Mucosa of descending colon (tissue), 3 donors: ENCODE measurements at regions not wholly inside any gene's neighbourhood (a gene's known extent, or its start where the extent isn't known, plus 50 kb on each side); places are given as distances from the start of the nearest gene placed in this dataset.

Source experiments
- ATAC-seq: fragments of 200-7000 bp; cut with Tn5 transposase; one replicate; pipeline ENCODE4 v1.9.1; 2020; ENCODE audit warnings: mild to moderate bottlenecking, moderate library complexity
- DNase-seq, 3 donors: peaks; one replicate each; pipeline ENCODE4 v3.0.0-alpha.2; 2020
- H3K36me3 ChIP-seq: fragments of 200-600 bp; one replicate; pipeline ENCODE4 v1.8.0; 2021; ENCODE audit warnings: low read depth, mild to moderate bottlenecking
- H3K4me1 ChIP-seq: fragments of 200-600 bp; one replicate; pipeline ENCODE4 v1.8.0; 2021; ENCODE audit warnings: low read depth, mild to moderate bottlenecking
- H3K4me3 ChIP-seq: fragments of 200-600 bp; one replicate; pipeline ENCODE4 v1.8.0; 2021; ENCODE audit warnings: mild to moderate bottlenecking
- H3K9me3 ChIP-seq: fragments of 200-600 bp; one replicate; pipeline ENCODE4 v1.8.0; 2021; ENCODE audit warnings: mild to moderate bottlenecking
- intact Hi-C, 2 donors: fragments of 100-400 bp; cut with DNase I in 1 of 2; cut with micrococcal nuclease in 1 of 2; formaldehyde crosslinking; loops; one replicate each; pipeline versions ENCODE4 v1.11.0 to v1.11.1; 2022; cut with DNase I, micrococcal nuclease
- TF ChIP-seq, protein P1 (sequence below): fragments of 200-600 bp; IDR thresholded peaks from one replicate; pipeline ENCODE4 v1.8.0; 2022; ENCODE audit warnings: antibody characterized with exemption, mild to moderate bottlenecking
- donor health status: DM: no; HTN: no; CAD: no; lungs with moderate emphysema.
- donor health status: DM: no; HTN: no; CAD: no.
- donor health status: DM: no; HTN: yes; CAD: no.

GRCh38 chr9:95736891-95737522, 138.5 kb upstream of the ERCC6L2 start:
- Histone ChIP-seq H3K9me3 (no peaks in the 10 kb centered on the region), H3K4me1 (peaks cover 11% of the 10 kb centered on the region), H3K4me3 (no peak overlapping the region), H3K36me3 (no peaks in the 10 kb centered on the region)
- TF ChIP-seq, protein P1, sequence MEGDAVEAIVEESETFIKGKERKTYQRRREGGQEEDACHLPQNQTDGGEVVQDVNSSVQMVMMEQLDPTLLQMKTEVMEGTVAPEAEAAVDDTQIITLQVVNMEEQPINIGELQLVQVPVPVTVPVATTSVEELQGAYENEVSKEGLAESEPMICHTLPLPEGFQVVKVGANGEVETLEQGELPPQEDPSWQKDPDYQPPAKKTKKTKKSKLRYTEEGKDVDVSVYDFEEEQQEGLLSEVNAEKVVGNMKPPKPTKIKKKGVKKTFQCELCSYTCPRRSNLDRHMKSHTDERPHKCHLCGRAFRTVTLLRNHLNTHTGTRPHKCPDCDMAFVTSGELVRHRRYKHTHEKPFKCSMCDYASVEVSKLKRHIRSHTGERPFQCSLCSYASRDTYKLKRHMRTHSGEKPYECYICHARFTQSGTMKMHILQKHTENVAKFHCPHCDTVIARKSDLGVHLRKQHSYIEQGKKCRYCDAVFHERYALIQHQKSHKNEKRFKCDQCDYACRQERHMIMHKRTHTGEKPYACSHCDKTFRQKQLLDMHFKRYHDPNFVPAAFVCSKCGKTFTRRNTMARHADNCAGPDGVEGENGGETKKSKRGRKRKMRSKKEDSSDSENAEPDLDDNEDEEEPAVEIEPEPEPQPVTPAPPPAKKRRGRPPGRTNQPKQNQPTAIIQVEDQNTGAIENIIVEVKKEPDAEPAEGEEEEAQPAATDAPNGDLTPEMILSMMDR, result no peak
- DNase-seq, result no peak
- no peak for ATAC-seq
- intact Hi-C loops, result no loop called here

GRCh38 chr9:95736370-95736769, 139.1 kb upstream of the ERCC6L2 start:
- TF ChIP-seq, protein P1, result peak; percentile 20
- no peak for DNase-seq
- Histone ChIP-seq H3K36me3 (no peaks in the 10 kb centered on the region), H3K9me3 (no peaks in the 10 kb centered on the region), H3K4me3 (no peak overlapping the region), H3K4me1 (peaks cover 11% of the 10 kb centered on the region)
- intact Hi-C loops, result no loop called here
- peak; percentile 45 for ATAC-seq

- Histone ChIP-seq H3K9me3 (no peaks in the 10 kb centered on the region), H3K36me3 (no peaks in the 10 kb centered on the region), H3K4me3 (no peak overlapping the region), H3K4me1 (peaks cover 13% of the 10 kb centered on the region)
- TF ChIP-seq, protein P1, result no peak
- intact Hi-C loops, result no loop called here
- DNase-seq (no peak), ATAC-seq (peak; percentile 42)
Measured at GRCh38 chr9:95735701-95736100, 139.8 kb upstream of the ERCC6L2 start.

DNA sequence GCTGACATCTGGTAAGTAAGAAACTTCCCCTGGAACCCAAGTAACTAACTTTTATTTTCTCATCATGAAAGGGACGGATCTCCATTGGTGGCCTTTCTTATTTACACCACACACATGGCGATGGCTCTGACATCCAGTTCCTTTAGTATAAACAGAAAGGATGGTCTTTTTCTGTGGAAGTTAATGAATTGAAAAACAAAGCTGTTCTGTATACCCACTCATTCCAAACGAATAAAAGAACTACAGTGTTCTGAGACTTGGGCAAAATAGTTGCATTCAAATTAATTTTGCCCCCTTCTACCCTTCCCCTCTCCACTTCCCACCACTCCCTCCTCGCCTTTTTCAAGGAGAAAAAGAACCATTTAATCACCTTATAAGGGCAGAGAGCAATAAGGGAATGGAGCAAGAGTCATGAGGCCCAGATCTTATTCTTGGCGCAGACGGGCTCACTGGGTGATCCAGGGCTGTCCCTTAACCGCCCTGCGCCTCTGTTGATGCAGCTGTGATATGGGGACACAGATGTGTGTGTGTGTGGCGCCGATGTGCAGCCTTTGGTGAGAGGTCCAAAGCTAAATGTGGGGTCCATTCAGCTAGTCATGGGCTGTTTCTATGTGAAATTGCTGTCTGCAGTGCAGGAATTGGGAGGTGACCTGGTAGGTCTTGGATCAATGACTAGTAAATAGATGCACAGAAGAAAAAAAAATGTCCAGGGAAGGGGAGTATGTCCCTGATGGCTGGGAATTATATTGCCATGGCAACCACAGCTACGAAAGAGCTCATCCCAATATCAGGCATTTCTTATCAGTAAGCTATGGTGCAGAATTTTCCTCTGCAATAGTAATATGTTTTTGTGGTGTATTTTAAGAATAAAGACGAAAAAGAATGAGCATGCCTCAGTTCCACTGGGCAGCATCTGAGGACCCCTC, 141.5 kb upstream of the ERCC6L2 start:
- intact Hi-C loops, result no loop called here
- DNase-seq (no peak), ATAC-seq (no peak)
- Histone ChIP-seq H3K9me3 (no peaks in the 10 kb centered on the region), H3K4me1 (peaks cover 16% of the 10 kb centered on the region), H3K4me3 (no peak overlapping the region), H3K36me3 (no peaks in the 10 kb centered on the region)
- TF ChIP-seq, protein P1, result no peak

DNA sequence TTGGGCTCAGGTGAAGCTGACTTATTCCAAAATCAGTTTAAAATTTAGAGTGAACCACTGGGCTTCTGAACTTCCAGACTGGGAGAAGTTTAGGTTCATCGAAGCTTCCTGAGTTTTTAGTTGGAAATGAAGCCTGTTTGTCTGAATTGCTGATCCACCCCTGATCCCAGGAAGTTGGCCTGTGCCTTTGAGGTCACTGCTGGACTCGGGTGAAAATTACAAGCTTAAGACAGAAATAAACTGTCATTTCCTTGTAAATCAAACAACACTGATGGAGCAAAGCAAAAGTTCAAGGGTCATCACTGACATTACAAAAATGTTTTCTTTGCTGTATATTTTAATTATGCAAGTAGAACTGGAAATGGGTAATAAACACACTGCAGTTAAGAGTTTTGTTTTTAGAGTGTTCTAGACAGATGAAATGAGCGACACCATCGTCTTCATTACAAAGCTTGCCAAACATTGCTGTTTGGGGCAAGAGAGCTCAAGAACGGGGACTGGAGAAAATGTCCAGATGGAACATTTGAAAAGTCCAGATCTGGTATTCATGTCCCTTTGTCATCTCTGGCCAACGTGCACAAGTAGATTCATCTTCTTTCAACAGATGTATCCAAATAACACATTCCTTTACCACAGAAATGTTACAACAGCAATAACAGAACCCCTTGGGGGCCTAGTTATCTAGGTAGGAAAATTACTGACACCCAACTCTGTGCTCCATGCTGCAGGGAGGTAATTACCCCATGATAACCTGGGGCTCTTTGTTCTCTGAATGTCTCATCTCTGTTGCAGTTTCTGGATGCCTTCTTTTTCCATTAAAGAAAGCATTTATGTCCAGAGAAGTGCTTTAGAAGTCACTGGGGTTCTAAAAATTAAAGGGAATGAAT, 142.4 kb upstream of the ERCC6L2 start:
- TF ChIP-seq, protein P1, result no peak
- DNase-seq, result no peak
- Histone ChIP-seq H3K4me3 (no peak overlapping the region), H3K36me3 (no peaks in the 10 kb centered on the region), H3K9me3 (no peaks in the 10 kb centered on the region), H3K4me1 (peaks cover 16% of the 10 kb centered on the region)
- peak; percentile 45 for ATAC-seq
- intact Hi-C loops, result no loop called here
